ENCODE measurements at regions not wholly inside any gene's neighbourhood (a gene's known extent, or its start where the extent isn't known, plus 50 kb on each side); places are given as distances from the start of the nearest gene placed in this dataset.
"Not testable (repeated sequence)": the region's sequence is repeated elsewhere in the genome, so short reads cannot be mapped to it uniquely, and the experiment has no call there.

GRCh38 chr4:101669832-101670188 lies 120.7 kb upstream of the BANK1 start:
- DNase-seq, result no peak

GRCh38 chr4:101669138-101669831 lies 121.2 kb upstream of the BANK1 start:
- DNase-seq, result no peak

GRCh38 chr4:101667348-101667747 lies 123.2 kb upstream of the BANK1 start:
- no peak for DNase-seq

- no peak for DNase-seq
Observed at GRCh38 chr4:101660607-101661006, 129.9 kb upstream of the BANK1 start.

GRCh38 chr4:101655857-101656256 lies 134.7 kb upstream of the BANK1 start:
- DNase-seq, result no peak

GRCh38 chr4:101655005-101655404 lies 135.5 kb upstream of the BANK1 start:
- DNase-seq, result no peak

GRCh38 chr4:101651778-101652177 lies 138.8 kb upstream of the BANK1 start:
- DNase-seq, result no peak

- DNase-seq, result no peak
Observed at GRCh38 chr4:101649790-101650515, 140.6 kb upstream of the BANK1 start.

- DNase-seq, result no peak
Observed at GRCh38 chr4:101647710-101648034, 142.9 kb upstream of the BANK1 start.

GRCh38 chr4:101644516-101644915 lies 146.0 kb upstream of the BANK1 start:
- no peak for DNase-seq

- no peak for DNase-seq
Observed at GRCh38 chr4:101643186-101643837, 147.2 kb upstream of the BANK1 start.

- DNase-seq, result not testable (repeated sequence)
Observed at GRCh38 chr4:101632766-101633165, 157.8 kb upstream of the BANK1 start.

GRCh38 chr4:101630319-101630986 lies 160.1 kb upstream of the BANK1 start:
- DNase-seq, result no peak

GRCh38 chr4:101621120-101621519 lies 169.4 kb upstream of the BANK1 start:
- DNase-seq, result no peak

GRCh38 chr4:101615652-101616051 lies 174.9 kb upstream of the BANK1 start:
- DNase-seq, result no peak

GRCh38 chr4:101606989-101607388 lies 183.5 kb upstream of the BANK1 start:
- DNase-seq, result not testable (repeated sequence)

GRCh38 chr4:101604976-101605375 lies 185.6 kb upstream of the BANK1 start:
- no peak for DNase-seq

- no peak for DNase-seq
Observed at GRCh38 chr4:101600287-101600686, 190.2 kb upstream of the BANK1 start.

- no peak for DNase-seq
Observed at GRCh38 chr4:101599620-101600019, 190.9 kb upstream of the BANK1 start.

- DNase-seq, result peak; percentile 40
Observed at GRCh38 chr4:101596781-101597552, 193.6 kb upstream of the BANK1 start.

GRCh38 chr4:101594588-101594987 lies 195.9 kb upstream of the BANK1 start:
- DNase-seq, result no peak

- DNase-seq, result no peak
Observed at GRCh38 chr4:101593666-101594065, 196.9 kb upstream of the BANK1 start.

- DNase-seq, result no peak
Observed at GRCh38 chr4:101584306-101584705, 206.2 kb upstream of the BANK1 start.

Data from CD4-positive, alpha-beta T cell treated with Interleukin-17A for 4 hours (primary cell).